Hepatocyte (in vitro differentiated cells): ENCODE measurements at regions not wholly inside any gene's neighbourhood (a gene's known extent, or its start where the extent isn't known, plus 50 kb on each side); places are given as distances from the start of the nearest gene placed in this dataset.

ENCODE experiments used
- DNase-seq: peaks from one replicate; pipeline ENCODE4 v3.0.0-alpha.2; 2016; ENCODE audit warnings: low spot score
- H2AFZ ChIP-seq: fragments of 200-600 bp; sonication (generic); 2 replicates; pipeline ENCODE4 v1.6.0; 2016; ENCODE audit warnings: antibody characterized with exemption, mild to moderate bottlenecking
- H3K27ac ChIP-seq: fragments of 200-600 bp; sonication (generic); 2 replicates; pipeline ENCODE4 v1.5.1; 2016; ENCODE audit warnings: mild to moderate bottlenecking
- H3K27me3 ChIP-seq: fragments of 200-600 bp; sonication (generic); 2 replicates; pipeline ENCODE4 v1.6.1; 2016
- H3K36me3 ChIP-seq: fragments of 200-600 bp; sonication (generic); replicated peaks from 2 replicates; pipeline ENCODE4 v1.5.1; 2016; ENCODE audit warnings: low read depth; ENCODE audit not compliant: insufficient read depth
- H3K4me1 ChIP-seq: fragments of 200-600 bp; sonication (generic); 2 replicates; pipeline ENCODE4 v1.5.1; 2016; ENCODE audit warnings: mild to moderate bottlenecking, moderate library complexity; ENCODE audit not compliant: insufficient read depth
- H3K4me2 ChIP-seq: fragments of 200-600 bp; sonication (generic); 2 replicates; pipeline ENCODE4 v1.6.0; 2016
- H3K4me3 ChIP-seq: fragments of 200-600 bp; sonication (generic); 2 replicates; pipeline ENCODE4 v1.5.1; 2016; ENCODE audit warnings: mild to moderate bottlenecking
- H3K79me2 ChIP-seq: fragments of 200-600 bp; sonication (generic); 2 replicates; pipeline ENCODE4 v1.6.0; 2017; ENCODE audit warnings: mild to moderate bottlenecking
- H3K9me2 ChIP-seq: fragments of 200-600 bp; sonication (generic); replicated peaks from 2 replicates; pipeline ENCODE4 v1.6.0; 2017; ENCODE audit warnings: mild to moderate bottlenecking; ENCODE audit not compliant: insufficient read depth
- H3K9me3 ChIP-seq: fragments of 200-600 bp; sonication (generic); 2 replicates; pipeline ENCODE4 v1.5.1; 2016; ENCODE audit warnings: low read depth, mild to moderate bottlenecking
- H4K20me1 ChIP-seq: fragments of 200-600 bp; sonication (generic); 2 replicates; pipeline ENCODE4 v1.6.0; 2016; ENCODE audit warnings: mild to moderate bottlenecking; ENCODE audit not compliant: insufficient read depth, poor library complexity, severe bottlenecking
- CTCF ChIP-seq: fragments of 200-600 bp; sonication (generic); IDR thresholded peaks from 2 replicates; pipeline ENCODE4 v1.5.1; 2016; ENCODE audit warnings: antibody characterized with exemption, mild to moderate bottlenecking; ENCODE audit not compliant: poor library complexity
- EZH2 ChIP-seq: fragments of 200-600 bp; sonication (generic); IDR thresholded peaks from 2 replicates; pipeline ENCODE4 v1.6.1; 2016; ENCODE audit warnings: antibody characterized with exemption, mild to moderate bottlenecking, borderline replicate concordance
- EZH2phosphoT487 ChIP-seq: fragments of 200-600 bp; sonication (generic); IDR thresholded peaks from one replicate; pipeline ENCODE4 v1.6.1; 2018; ENCODE audit warnings: antibody characterized with exemption, mild to moderate bottlenecking, low read depth, moderate library complexity; ENCODE audit not compliant: unreplicated experiment, severe bottlenecking
- WGBS: methylation state at CpG from one replicate; pipeline ENCODE4 v1.1.6; 2016; ENCODE audit warnings: low lambda C conversion rate; ENCODE audit errors: missing lambda C conversion rate; 5-methylcytosine and 5-hydroxymethylcytosine counted together

GRCh38 chr7:98691619-98692018, 74.5 kb downstream of the NPTX2 start:
- H3K27me3 ChIP-seq: no peaks in the 10 kb centered on the region
- H3K27ac ChIP-seq: no peak overlapping the region
- TF ChIP-seq CTCF (no peak), EZH2 (no peak), EZH2phosphoT487 (no peak)
- H3K9me3 ChIP-seq: no peaks in the 10 kb centered on the region
- H2AFZ ChIP-seq: no peak overlapping the region
- WGBS: 85% methylated on average over 4 of the region's 4 CpGs
- DNase-seq: no peak
- H3K4me2 ChIP-seq: no peak overlapping the region
- no peaks in the 10 kb centered on the region for H3K9me2 ChIP-seq
- no peaks in the 10 kb centered on the region for H3K4me1 ChIP-seq
- no peaks in the 10 kb centered on the region for H3K36me3 ChIP-seq
- H3K79me2 ChIP-seq: no peaks in the 10 kb centered on the region
- no peaks in the 10 kb centered on the region for H4K20me1 ChIP-seq
- no peak overlapping the region for H3K4me3 ChIP-seq

DNA sequence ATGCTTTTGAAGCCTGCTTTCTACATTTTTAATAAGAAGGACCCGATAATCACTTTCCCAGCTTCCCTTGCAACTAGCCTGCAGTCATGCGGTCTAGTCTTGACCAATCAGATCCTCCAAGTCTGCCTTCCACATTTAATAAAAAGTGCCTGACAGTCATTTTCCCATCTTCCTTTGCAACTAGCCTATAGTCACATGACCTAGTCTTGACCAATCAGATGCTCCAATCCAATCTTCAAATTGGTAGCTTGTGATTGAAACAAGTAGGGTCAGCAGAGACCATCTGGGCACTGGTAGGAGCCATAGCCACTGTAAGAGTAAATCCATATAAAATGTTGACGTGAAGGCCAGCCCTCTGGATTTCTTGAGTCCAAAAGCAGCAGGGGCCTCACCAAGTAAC, 80.0 kb downstream of the NPTX2 start:
- H3K27me3 ChIP-seq: no peaks in the 10 kb centered on the region
- no peaks in the 10 kb centered on the region for H4K20me1 ChIP-seq
- H2AFZ ChIP-seq: no peak overlapping the region
- no peak for DNase-seq
- 69% methylated on average over 3 of the region's 3 CpGs for WGBS
- H3K9me2 ChIP-seq: no peaks in the 10 kb centered on the region
- no peaks in the 10 kb centered on the region for H3K4me1 ChIP-seq
- no peak overlapping the region for H3K4me2 ChIP-seq
- TF ChIP-seq CTCF (no peak), EZH2phosphoT487 (no peak), EZH2 (no peak)
- no peaks in the 10 kb centered on the region for H3K36me3 ChIP-seq
- no peaks in the 10 kb centered on the region for H3K79me2 ChIP-seq
- H3K27ac ChIP-seq: no peak overlapping the region
- H3K9me3 ChIP-seq: no peaks in the 10 kb centered on the region
- no peak overlapping the region for H3K4me3 ChIP-seq

GRCh38 chr7:98697485-98698240, 80.6 kb downstream of the NPTX2 start:
- Histone ChIP-seq H3K9me3 (no peaks in the 10 kb centered on the region), H4K20me1 (no peaks in the 10 kb centered on the region), H3K36me3 (no peaks in the 10 kb centered on the region), H3K27me3 (no peaks in the 10 kb centered on the region), H3K27ac (no peak overlapping the region), H3K79me2 (no peaks in the 10 kb centered on the region), H3K9me2 (no peaks in the 10 kb centered on the region), H3K4me2 (no peak overlapping the region), H2AFZ (no peak overlapping the region), H3K4me3 (no peak overlapping the region), H3K4me1 (no peaks in the 10 kb centered on the region)
- WGBS: 87% methylated on average over 9 of the region's 9 CpGs
- DNase-seq: no peak
- TF ChIP-seq CTCF (no peak), EZH2phosphoT487 (no peak), EZH2 (no peak)

GRCh38 chr7:98698976-98699375, 81.9 kb downstream of the NPTX2 start:
- no peaks in the 10 kb centered on the region for H3K9me2 ChIP-seq
- no peaks in the 10 kb centered on the region for H3K4me1 ChIP-seq
- H3K79me2 ChIP-seq: no peaks in the 10 kb centered on the region
- H3K4me3 ChIP-seq: no peak overlapping the region
- no peak overlapping the region for H2AFZ ChIP-seq
- H4K20me1 ChIP-seq: no peaks in the 10 kb centered on the region
- no peak overlapping the region for H3K4me2 ChIP-seq
- H3K9me3 ChIP-seq: no peaks in the 10 kb centered on the region
- TF ChIP-seq EZH2 (no peak), EZH2phosphoT487 (no peak), CTCF (no peak)
- no peak overlapping the region for H3K27ac ChIP-seq
- WGBS: 66% methylated on average over 2 of the region's 2 CpGs
- no peaks in the 10 kb centered on the region for H3K36me3 ChIP-seq
- no peaks in the 10 kb centered on the region for H3K27me3 ChIP-seq
- DNase-seq: no peak
